NCI-H345 treated with DMSO at 0.1 percent for 48 hours (cell line): ENCODE measurements at regions not wholly inside any gene's neighbourhood (a gene's known extent, or its start where the extent isn't known, plus 50 kb on each side); places are given as distances from the start of the nearest gene placed in this dataset.
"Not testable (repeated sequence)": the region's sequence is repeated elsewhere in the genome, so short reads cannot be mapped to it uniquely, and the experiment has no call there.

Experiments
- DNase-seq: peaks from one replicate; lab custom pipeline; 2025; ENCODE audit not compliant: unreplicated experiment; lab: John Stamatoyannopoulos, UW

GRCh38 chr6:128739112-128739511, 143.8 kb upstream of the LAMA2 start:
- DNase-seq = no peak

GRCh38 chr6:128738112-128738511, 144.8 kb upstream of the LAMA2 start:
- no peak for DNase-seq

GRCh38 chr6:128736780-128737179, 146.2 kb upstream of the LAMA2 start:
- no peak for DNase-seq

DNA sequence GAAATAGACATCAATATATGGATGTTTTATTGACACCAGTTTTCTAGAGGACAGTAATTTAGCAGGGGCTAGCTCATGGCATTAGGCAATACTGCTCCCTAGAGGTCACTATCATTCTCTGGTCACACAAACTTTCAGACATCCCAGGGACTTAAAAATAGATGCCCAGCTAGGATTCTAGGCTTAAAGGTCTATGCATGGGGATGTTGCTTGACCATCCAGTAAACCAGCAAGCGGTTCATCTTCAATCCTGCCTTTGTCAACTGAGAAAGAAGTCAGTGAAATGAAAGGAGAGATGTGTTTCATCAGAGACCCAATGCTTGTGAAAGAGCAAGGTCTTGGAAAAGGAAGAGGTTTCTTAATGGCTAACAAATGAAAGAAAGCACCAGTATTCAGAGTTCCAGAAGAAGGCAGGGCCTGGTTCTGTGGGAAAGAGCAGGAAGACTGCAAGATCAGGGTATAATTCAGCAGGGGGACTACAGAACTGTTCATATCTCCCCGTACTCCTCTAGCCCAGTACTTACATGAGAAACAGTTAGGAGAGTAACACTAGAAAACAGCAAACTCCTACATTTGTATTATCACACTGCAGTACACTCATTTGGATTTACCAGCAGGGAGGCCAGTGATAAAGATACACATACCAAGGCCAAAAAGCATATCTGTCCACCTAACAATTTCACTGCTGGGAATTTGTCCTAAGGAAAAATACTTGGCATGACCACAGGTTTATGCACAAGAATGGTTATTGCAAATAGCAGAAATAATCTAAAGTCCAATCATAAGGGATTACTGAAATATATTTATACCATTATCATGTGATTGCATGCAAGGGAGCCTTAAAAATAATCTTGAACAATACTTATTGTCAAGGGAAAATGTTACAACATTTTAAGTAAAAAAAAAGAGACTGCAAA, 151.4 kb upstream of the LAMA2 start:
- no peak for DNase-seq

DNA sequence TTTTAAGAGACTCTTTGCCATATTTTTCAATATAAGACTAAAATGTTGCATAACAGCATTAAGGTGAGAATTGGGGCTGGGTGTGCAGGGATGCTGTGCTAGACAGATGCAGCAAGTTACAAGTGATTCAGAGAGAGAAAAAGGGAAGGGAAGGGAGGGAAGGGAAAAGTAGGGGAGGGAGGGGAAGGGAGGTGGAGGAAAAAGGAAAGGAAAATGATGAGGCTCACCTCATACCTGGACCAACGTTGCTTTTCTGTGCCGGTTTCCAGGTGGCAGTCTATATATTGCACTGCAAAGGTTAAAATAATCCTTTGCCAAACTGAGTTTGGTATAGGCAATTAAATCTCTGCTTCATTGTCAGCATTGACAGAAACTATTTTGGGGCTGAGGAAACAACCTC, 155.4 kb upstream of the LAMA2 start:
- no peak for DNase-seq

DNA sequence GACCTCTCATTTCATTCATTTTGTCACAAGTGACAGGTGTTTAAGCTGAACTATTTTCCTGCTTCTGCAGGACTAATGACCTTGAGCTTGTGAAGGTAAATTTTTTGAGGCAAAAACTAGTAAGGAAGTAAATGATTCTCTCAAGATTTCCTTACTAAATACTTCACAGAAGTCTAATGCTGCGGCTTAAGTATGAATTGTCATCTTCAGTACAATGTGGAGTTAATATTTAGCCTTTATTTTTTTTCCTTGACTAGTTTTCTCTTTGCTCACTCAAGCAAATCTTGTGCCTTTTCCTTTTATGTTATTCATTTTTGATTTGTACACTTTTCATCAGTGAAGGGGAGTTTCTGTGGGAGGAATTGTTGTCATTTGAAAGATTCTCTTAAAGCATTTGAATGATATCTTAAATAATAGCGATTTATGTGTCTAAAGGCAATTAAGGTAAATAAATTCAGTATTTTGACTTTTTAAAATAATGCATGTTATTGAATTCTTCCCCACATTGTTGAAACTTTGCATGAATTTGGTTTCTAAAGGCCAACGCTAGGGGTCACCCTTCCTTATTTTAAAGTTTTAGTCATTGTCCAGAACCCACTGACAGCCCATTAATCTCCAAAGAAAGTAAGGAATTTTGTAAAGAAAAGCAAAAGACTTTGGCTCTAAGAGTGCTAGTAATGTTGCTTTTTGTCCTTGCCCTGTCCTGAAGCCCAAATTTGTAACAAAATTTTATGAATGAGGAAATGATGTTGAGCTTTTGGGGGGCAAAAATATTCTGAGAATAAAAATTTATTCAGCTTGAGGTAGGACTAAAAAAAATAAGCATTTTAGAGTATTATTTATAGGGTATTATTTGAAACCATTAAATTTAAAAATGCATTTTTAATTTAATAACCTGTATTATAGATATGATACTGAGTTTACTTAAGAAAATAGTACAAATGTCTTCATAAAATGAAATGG, 157.4 kb upstream of the LAMA2 start:
- DNase-seq = no peak

GRCh38 chr6:128724738-128725137, 158.2 kb upstream of the LAMA2 start:
- no peak for DNase-seq

GRCh38 chr6:128723667-128724066, 159.3 kb upstream of the LAMA2 start:
- DNase-seq = no peak

GRCh38 chr6:128720891-128721290, 162.0 kb upstream of the LAMA2 start:
- DNase-seq = no peak

- no peak for DNase-seq
Observed at GRCh38 chr6:128719786-128720185, 163.2 kb upstream of the LAMA2 start.

- no peak for DNase-seq
Observed at GRCh38 chr6:128713461-128713860, 169.5 kb upstream of the LAMA2 start.

GRCh38 chr6:128712898-128713297, 170.0 kb upstream of the LAMA2 start:
- no peak for DNase-seq

GRCh38 chr6:128711149-128711548, 171.8 kb upstream of the LAMA2 start:
- no peak for DNase-seq

GRCh38 chr6:128710315-128710714, 172.6 kb upstream of the LAMA2 start:
- no peak for DNase-seq

GRCh38 chr6:128704601-128705000, 178.3 kb upstream of the LAMA2 start:
- no peak for DNase-seq

DNA sequence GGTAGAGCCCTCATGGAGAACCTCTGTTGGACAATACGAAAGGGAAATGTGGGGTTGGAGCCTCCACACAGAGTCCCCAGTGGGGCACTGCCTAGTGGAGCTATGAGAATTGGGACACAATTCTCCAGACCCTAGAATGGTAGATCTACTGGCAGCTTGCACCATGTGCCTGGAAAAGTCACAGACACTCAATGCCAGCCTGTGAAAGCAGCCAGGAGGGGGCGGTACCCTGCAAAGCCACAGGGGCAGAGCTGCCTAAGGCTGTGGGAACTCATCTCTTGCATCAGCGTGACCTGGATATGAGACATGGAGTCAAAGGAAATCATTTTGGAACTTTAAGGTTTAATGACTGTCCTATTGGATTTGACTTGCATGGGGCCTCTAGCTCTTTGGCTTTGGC, 179.1 kb upstream of the LAMA2 start:
- DNase-seq = not testable (repeated sequence)

DNA sequence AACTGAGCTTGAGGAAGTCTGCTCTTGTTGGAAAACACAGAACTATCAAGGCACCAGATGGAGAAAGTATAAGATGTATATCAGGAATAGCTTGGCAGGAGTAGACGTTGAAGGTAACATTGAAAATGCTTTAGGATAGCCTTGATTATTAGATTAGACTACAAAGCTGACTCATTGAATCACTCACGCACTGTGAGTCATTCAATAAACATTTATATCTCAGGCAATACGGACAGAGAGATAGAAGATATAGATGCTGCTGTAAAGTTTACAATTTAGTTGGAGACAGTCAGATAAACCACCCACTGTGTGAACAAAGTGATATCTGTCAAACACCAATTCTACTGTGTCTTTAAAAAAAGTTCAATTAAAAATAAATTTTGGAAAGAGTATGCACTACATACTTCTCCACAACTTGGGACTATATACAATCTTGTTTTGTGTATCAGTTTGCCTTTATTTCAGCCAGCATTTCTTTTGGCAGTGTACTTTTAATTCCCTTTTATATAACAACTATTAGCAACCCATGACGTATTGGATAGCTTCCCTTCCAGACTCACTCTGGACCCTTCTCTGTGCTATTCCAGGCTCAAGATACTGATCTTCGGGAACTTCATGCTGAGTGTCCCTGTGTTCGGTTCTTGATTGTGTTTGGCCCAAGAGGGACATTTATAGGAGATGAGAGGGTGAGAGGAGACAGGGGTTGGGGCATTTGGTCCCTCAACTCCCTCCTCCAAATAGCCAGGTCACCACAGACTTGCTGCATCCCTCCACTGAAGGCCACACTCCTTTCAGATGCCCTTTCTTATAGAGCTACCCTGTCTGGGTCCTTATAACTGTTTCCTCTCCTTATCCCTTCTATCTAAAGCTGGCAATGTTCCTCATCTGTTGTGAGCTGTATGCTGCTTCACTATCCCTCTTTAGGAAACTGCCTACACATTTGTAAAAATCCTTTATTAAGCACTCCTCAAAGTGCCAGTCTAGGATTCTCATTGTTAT, 176.6 kb upstream of the PTPRK start:
- DNase-seq = no peak

- no peak for DNase-seq
Observed at GRCh38 chr6:128694303-128695009, 174.1 kb upstream of the PTPRK start.

- no peak for DNase-seq
Observed at GRCh38 chr6:128690063-128690462, 169.7 kb upstream of the PTPRK start.

DNA sequence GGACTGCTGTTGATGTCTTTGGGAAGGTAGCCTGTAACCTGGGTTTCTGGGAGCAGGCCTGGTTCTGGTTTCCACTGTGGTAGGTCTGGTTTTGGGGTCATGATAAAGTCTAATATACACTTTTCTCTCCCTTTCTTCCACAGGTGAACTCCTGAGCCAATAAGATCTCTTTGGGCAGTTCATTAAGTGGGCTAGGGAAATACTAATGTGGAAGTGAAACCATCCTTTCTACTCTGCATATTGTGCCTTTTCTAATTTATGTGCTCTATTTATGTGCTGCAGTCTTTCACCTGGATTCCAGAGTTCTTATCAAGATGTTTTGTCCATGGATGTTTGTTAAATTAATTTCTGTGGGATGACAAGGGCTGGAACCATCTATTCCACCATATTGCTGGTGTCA, 165.7 kb upstream of the PTPRK start:
- DNase-seq = no peak
